T-helper 2 cell treated with Interferon-gamma antibody and Interleukin-4, amounts not matched to agents 100 ng/mL and 5 ng/mL, for 36 hours (primary cell): ENCODE measurements at regions not wholly inside any gene's neighbourhood (a gene's known extent, or its start where the extent isn't known, plus 50 kb on each side); places are given as distances from the start of the nearest gene placed in this dataset.

Source experiments
- intact Hi-C: fragments of 100-400 bp; cut with micrococcal nuclease; formaldehyde crosslinking; loops from one replicate; pipeline ENCODE4 v1.15.1; 2023

DNA sequence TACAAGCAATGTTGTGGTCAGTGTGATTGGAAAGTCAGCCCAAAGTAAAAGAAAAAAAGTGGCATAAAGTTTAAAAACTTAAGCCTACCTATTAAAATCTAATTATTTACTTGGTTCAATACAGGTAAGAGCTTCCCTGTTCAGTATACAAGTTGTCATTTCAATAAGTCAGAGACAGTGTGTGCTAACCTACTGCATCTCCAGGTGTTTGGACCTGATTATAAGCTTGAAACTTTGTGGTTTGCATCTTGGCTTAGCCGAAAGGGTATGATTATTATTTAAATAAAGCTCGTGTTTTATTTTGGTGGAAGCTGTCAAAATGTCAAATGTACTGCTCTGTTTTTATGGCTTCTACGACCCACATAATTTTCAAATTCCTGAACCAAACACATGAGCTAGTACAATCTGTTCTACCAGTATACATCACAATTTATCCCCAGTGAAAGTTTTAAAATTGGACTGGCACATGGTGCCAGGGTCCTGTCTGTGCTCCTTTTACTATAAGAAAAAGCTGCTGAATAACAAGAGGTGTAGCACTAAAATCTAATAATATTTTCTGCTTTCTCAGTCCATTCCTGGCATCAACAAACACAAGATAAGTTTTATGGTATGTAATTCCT lies 103.9 kb upstream of the ANO3 start:
- intact Hi-C loops: no loop called here

DNA sequence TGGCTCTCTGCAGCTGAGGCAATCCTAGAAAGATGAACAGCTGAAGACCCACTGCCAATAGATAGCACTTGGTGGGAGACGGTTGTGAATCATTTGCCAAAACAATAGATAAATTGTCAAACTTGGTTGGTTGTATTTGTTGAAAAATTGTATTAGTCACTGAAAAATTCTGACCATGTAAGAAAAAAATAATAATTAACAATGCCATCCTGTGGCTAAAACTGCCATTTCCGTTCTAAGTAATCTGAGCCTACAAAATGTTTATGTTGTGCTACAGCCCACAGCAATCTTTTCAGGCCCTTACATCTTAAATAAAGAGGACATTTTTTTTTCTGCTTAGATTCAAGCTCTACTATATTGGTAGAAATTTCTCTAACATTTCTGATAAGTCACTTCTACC lies 103.2 kb upstream of the ANO3 start:
- intact Hi-C loops: no loop called here

DNA sequence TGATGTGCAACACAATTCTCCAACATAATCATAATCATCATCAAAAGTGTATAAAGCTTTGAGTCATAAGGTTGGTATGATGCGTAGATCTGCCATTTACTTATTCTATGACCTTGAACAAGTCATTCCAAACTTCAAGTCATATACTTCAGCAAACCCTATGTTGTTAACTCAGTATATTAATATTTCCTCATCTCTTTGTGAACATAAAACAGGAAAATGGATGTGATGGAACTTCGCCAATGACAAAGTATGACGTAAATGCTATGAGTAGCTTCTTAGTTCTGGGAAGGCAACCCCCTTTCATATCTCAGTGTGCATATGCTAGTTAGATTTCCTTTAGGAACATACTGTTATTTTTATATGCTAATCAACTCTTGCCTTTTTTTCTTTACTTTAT lies 102.7 kb upstream of the ANO3 start:
- intact Hi-C loops: no loop called here

DNA sequence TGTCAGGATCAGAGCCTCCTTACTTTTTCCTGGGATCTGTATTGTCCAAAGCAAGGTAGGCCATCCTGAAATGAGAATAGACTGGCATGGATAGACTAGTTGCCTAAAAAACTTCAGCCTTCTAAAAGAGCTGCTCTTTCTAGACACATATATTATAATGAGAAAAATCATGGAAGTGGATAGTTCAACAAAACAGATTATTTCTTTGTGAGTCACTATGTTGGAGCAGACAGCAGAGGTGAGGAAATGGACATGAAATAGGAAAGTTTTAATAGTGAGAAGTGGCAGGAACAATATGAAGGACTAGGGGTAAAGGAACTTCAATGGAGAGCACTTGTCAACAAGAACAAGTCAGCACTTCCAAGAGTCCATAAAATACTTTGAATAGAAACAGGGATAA lies 101.9 kb upstream of the ANO3 start:
- intact Hi-C loops: no loop called here

DNA sequence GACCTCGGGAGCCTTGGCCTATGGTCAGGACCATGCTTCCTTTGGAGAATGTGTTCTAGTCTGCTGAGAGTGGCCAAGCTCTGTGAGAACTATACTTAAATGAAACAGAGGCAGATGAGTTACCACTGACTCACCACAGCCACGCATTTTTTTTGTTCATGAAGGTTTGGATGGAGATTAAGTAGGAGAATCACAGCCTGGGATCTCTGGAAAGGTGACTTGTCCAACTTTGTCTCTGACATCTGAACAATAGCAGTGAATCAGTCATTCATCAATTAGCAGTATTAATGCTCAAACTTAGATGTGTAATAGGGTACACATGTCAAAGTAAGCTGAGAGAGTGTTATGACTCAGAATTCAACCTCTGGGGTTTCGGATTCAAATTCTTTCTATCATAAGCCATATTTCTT lies 100.7 kb upstream of the ANO3 start:
- intact Hi-C loops: no loop called here

DNA sequence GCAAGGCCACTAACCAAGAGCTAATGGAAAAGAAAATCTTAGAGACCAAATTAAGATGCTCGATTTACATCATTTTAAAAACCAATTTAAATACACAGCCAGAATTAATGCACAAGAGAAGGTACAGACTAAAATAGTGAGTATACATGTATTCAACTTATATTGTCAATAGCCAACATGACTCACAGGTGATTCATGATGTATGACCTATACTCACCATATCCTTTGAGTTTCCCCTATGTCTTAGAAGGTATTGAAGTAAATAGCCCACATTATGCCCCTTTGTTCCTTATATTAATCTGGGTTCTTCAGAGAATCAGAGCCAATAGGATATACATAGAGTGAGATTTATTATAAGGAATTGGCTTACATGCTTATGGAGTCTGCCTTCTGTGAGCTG lies 97.5 kb upstream of the ANO3 start:
- intact Hi-C loops: no loop called here

DNA sequence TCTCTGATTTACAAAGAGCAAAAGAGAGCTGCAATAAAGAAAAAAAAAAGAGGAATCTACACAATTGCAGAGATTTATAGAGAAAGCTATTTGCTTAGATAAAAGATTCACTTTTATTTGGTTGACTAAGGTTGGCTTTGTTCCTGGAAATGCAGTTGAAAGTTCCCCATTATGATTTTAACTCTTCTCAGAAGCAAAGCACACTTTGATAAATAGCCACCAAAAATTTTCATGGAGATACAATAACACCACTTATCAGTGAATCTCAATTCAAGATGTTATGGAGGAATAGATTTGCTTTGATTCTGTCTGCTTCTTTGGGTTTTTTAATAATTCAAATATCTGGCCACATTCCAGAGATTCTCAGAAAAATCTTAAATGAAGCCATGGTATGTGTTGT lies 88.5 kb upstream of the ANO3 start:
- intact Hi-C loops: no loop called here

DNA sequence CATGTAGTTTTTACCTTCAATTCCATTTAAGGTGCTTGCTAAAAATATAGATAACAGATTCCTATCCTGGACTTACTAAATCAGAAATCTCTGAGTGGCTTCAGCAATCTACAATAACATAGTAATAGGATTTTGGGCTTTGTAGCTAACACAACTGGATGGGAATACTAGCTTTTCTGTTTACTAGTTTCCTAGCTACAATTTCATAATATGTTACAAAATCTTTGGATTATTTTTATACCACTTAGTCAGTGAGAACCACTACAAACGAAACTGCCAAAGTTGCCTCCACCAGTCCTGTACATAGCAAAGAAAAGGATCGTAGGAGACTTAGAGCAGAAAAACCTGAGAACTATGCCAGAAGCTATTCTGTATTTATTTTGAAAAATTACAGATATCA lies 87.7 kb upstream of the ANO3 start:
- intact Hi-C loops: no loop called here

DNA sequence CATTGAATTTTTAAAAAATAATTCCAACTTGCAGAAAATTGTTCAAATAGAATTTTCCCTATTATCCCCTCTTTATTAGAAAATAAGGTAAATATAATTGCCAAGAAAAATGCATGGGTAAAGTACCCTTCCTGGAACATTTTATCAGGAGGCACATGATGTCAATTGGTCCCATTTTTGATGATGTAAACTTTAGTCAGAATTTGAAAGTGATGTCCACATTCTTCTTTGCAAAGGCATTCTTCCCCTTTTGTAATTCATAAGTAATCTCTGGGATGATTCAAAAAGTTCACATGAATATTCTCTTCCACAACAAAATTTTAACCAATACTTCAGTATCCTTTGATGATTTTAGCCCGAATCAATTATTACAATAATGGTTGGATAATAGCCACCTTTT lies 86.9 kb upstream of the ANO3 start:
- intact Hi-C loops: no loop called here

DNA sequence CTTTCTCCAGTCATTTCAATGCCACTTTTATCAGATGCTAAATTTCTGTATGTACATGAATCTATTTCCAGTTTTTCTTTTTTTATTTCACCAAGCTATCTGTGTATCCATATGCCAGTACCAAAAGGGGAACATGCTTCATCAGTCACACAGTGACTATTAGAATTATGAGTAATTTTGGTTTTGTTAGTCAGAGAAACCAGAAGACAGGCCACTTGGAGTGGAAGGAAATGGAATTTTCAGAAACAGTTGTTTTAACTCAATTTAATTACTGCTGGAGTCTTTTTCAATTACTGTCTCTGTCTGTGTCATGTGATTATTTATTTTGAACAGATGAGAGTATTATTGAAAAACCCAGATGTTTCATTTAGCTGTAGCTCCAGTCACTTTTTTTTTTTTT lies 84.6 kb upstream of the ANO3 start:
- intact Hi-C loops: no loop called here

DNA sequence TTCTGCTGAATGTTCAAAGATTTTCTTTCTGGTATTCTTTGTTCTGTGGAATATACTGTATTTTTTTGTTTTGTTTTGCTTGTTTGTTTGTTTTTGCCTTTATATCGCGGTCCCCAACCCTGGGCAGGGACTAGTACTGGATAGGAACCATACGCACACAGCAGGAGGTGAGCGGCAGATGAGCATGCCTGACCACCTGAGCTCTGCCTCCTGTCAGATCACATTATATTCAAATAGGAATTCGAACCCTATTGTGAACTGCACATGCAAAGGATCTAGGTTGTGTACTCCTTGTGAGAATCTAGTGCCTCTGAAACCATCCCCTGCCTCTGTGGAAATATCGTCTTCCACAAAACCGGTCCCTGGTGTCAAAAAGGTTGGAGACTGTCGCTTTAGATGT lies 83.3 kb upstream of the ANO3 start:
- intact Hi-C loops: no loop called here

DNA sequence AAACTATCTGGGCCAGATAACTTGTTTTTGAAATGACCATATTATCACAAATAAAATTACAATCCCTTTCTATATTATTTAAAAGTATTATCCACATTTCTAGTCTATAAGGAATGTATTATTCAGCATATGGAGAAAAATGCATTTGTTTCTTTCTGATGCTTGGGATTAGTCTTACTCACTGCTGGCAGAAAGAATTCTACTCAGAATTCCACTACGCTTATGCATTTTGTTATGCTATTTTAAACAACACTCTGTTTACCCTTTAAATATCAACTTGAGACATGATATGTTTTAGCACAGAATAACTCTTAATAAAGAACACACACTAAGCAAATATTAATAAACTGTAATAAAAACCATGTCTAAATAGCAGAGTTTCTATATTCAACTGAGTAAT lies 77.6 kb upstream of the ANO3 start:
- intact Hi-C loops: no loop called here

DNA sequence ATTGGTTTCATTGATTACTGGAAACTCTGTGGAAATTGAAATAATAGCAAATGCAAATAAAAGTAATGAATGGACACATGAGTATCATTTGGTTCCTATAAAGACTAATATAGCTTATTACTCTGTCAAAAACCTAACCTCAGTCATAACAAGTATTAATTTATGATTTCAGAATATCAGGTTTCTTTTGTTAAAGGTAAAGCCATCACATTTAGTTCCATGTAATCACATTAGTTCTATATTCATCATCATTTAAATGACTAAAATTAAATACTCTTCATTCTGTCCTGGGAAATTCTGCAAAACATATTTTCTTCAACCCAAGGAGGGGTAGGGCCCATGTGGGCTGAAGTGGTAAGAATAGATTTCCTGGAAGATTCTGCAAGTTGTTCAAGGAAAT lies 68.2 kb upstream of the ANO3 start:
- intact Hi-C loops: no loop called here

DNA sequence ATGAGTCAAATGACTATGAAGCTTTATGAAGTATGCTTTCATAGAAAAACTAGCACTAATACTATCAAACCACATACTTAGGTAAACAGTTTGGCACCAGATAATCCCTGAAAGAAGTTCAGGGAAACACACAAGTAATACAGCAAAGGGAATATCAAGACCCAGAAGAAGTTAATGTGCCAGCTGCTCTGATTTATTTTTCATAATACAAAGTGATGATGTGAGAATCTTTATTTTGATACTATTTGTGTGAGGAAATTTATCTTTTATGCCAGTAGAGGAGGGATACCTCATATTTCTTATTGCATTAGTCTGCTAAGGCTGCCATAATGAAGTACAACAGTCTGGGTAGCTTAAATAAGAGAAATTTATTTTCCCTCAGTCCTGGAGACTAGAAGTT lies 67.7 kb upstream of the ANO3 start:
- intact Hi-C loops: no loop called here

DNA sequence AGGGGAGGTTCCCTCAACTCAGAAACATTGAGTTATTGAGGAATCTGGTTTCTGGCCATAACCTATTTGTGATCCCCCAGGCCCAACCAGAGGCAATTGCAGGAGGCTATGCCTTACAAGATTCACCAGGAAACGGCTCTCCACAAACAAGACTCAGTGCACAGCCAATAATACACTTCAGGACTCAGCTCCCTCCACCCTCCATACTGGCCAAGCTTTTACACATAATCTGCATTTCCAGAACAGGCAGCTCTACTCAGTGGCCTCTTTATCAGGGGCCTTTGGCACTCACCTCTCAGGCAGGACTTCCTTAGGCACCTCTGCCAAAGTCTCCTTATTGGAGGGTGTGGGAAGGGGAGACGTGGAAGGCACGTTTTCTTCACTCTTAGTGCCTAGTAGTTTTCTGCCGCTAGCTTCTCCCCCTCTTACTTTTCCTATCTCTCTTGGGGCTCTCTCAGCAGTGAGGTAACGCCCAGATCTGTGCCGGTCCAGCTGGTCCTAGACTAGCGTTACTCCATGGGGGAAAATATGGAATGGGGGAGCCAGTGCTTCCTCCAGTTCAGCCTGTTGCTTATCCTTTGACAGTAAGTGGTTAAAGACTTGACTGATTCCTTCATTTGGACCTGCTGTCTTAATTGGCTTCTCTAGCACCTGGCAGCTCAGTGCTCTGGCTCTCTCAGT lies 62.8 kb upstream of the ANO3 start:
- intact Hi-C loops: no loop called here

DNA sequence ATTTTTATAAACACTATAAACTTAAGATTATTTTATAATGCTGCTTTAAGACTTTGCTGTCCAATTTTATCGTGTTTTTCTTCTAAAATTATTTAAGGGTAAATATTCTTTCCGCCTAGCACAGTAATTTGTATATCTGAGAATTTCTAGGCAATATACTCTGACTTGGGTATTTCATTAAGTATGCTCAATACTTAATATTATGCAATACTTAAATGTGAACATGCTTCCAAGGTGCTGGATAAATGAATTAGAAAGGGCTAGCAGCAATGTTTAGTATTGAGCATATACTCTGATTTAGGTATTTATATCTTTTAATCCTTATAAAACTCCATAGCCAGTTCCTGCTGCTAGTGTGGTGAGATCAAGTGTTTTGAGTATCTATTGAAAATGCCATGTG lies 60.3 kb upstream of the ANO3 start:
- intact Hi-C loops: no loop called here

DNA sequence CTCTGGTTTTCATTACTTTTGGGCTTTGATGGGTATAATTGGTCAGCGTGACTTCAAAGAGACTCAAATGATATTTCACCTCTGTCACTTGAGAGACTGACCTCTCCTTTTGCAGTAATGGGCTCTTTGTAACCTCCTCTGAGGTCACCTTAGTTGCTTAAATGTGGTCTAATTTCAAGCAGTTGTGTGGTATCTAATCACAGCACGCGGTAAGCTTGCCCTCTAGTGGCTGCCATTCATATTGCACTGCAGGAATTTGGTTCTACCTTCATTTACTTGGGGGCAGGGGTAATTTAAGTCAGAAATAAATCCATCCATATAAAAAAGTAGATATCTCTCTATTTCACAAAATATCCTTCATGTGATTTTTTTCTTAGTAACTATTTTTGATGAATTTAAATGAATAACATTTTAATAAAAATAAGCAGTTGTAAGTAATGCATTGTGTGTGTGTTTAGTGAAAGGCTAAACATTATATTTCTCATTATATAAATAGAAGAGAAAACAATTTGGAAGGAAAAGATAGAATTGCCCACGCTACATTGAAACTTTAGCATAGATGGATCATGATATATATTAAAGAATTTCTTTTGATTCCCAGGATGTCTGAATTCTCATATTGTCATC lies 55.0 kb upstream of the ANO3 start:
- intact Hi-C loops: loop anchor here (2.0 kb wide), 1 partner anchor 294 kb away; no protein-coding TSS in a partner anchor

DNA sequence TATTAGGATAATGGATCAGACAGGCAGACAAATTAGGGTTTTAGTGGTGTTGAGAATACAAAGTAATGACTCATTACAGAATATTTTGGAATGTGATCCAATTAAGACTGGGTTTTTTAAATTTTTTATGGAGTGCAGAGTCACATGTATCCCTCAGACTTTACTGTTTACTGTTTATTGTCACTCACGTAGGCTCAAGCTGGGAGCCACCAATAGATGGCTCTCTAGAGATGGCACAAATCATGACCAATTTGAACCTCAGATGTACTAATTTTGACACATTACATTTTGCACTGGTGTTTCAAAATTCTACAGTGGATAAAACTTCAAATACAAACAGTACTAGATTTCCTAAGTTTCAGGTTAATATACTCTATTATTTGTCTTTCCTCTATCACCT lies 53.6 kb upstream of the ANO3 start:
- intact Hi-C loops: no loop called here
